ENCODE measurements at regions not wholly inside any gene's neighbourhood (a gene's known extent, or its start where the extent isn't known, plus 50 kb on each side); places are given as distances from the start of the nearest gene placed in this dataset.
"Not testable (repeated sequence)": the region's sequence is repeated elsewhere in the genome, so short reads cannot be mapped to it uniquely, and the experiment has no call there.

DNA sequence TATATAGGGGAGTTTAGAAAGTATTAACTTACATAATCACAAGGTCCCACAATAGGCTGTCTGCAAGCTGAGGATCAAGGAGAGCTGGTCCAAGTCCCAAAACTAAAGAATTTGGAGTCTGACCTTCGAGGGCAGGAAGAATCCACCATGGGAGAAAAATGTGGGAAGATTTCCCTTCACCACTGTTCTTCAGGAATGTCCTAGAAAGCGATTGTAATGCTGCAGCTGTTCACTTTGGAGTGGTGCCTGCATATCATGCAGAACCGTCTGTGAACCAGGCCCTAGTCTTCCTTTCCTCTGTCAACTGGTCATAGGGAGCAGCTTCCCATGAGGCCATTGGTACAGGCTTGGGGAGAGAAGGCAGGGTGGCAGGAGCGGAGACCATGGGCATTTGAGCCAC is 497.9 kb upstream of the ARPP21 start:
- H3K36me3 Mint-ChIP-seq = no peaks in the 10 kb centered on the region
- no peaks in the 10 kb centered on the region for H3K4me1 Mint-ChIP-seq
- no peak overlapping the region for H3K4me3 Mint-ChIP-seq
- H3K9me3 Mint-ChIP-seq = peaks cover 4 to 7% (median 4%) of the 10 kb centered on the region in 3 donors
- no peaks in the 10 kb centered on the region for H3K27me3 Mint-ChIP-seq
- H3K27ac Mint-ChIP-seq = no peak overlapping the region

DNA sequence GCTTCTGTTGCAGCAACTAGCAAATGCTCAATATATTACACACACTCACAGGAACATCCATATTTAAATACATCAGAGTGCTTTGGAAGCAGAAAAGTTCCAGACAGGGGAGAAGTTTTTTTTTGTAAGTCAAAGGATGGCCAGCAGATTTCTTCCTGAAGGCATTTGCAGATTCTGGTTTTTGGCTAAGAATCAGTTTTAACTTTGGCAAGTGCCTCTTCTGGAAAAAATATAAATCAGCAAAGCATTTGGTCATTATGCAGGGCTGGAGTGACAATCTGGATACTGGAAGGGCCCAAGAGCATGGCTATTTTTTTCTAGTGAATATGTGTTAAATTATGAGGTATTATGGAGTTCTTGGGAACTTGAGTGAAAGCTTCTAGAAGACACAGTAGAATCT is 495.3 kb upstream of the ARPP21 start:
- H3K4me1 Mint-ChIP-seq = no peaks in the 10 kb centered on the region
- peaks cover 4 to 13% (median 4%) of the 10 kb centered on the region in 3 donors for H3K9me3 Mint-ChIP-seq
- no peaks in the 10 kb centered on the region for H3K36me3 Mint-ChIP-seq
- H3K27ac Mint-ChIP-seq = no peak overlapping the region
- no peak overlapping the region for H3K4me3 Mint-ChIP-seq
- H3K27me3 Mint-ChIP-seq = no peaks in the 10 kb centered on the region

DNA sequence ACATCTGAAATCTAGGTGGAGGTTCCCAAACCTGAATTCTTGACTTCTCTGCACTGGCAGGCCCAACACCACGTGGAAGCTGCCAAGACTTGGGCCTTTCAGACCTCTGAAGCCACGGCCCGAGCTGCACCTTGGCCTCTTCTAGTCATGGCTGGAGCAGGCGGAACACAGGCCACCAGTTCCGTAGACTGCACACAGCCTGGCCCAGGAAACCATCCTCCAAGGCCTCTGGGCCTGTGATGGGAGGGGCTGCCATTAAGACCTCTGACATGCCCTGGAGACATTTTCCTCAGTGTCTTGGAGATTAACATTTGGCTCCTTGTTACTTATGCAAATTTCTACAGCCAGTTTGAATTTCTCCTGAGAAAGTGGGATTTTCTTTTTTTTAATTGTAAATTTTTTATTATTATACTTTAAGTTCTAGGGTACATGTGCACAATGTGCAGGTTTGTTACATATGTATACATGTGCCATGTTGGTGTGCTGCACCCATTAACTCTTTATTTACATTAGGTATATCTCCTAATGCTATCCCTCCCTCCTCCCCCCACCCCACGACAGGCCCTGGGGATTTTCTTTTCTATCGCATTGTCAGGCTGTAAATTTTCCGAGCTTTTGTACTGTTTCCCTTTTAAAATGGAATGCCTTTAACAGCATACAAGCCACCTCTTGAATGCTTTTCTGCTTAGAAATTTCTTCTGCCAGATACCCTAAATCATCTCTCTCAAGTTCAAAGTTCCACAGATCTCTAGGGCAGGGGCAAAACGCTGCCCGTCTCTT is 492.9 kb upstream of the ARPP21 start:
- not testable (repeated sequence) for H3K9me3 Mint-ChIP-seq, H3K4me3 Mint-ChIP-seq, H3K27ac Mint-ChIP-seq, H3K36me3 Mint-ChIP-seq, H3K27me3 Mint-ChIP-seq, H3K4me1 Mint-ChIP-seq

- H3K4me1 Mint-ChIP-seq = no peaks in the 10 kb centered on the region
- peaks cover 3% of the 10 kb centered on the region for H3K36me3 Mint-ChIP-seq
- H3K4me3 Mint-ChIP-seq = no peak overlapping the region
- H3K27ac Mint-ChIP-seq = no peak overlapping the region
- H3K27me3 Mint-ChIP-seq = no peaks in the 10 kb centered on the region
- H3K9me3 Mint-ChIP-seq = peaks cover 7 to 18% (median 7%) of the 10 kb centered on the region in 3 donors
Measured at GRCh38 chr3:35183927-35184675, 455.2 kb upstream of the ARPP21 start.

DNA sequence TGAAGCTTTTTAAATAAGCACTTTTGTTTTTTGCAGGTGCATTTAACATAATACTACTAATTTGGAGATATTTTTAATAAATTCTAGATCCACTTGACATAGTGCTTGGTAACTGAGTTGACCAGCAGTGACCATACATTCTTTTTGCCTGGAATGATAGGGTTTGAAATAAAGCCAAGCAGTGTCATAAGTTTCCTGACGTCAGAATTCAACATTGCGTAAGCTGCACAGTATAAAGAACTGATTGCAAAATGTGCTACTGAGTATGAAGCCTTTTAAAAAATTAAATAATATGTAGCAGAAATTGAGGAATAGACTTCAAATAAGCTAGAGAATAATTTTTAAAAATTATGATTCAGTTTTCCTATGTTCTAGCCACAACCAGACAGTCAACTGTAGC is 454.6 kb upstream of the ARPP21 start:
- Mint-ChIP-seq H3K27ac (no peak overlapping the region), H3K9me3 (peaks cover 7 to 18% (median 7%) of the 10 kb centered on the region in 3 donors), H3K27me3 (no peaks in the 10 kb centered on the region), H3K4me1 (no peaks in the 10 kb centered on the region), H3K36me3 (peaks cover 3% of the 10 kb centered on the region), H3K4me3 (no peak overlapping the region)

DNA sequence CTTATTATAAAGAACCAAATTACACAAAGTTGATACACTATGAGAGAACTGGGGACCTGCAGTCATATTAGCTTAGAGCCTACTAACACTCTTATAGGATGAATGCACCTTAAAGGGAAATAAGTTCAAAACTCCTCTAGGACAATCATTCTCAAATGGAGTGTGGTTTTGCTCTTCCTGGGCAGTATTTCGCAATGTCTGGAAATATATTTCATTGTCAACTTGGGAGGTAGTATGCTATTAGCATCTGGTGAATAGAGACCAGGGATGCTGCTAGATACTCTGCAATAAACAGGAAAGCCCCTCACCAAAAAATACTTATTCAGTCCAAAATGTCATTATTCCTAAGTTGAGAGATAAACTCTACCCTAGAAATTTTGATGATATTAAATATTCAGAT is 451.4 kb upstream of the ARPP21 start:
- Mint-ChIP-seq H3K27me3 (no peaks in the 10 kb centered on the region), H3K4me3 (no peak overlapping the region), H3K27ac (no peak overlapping the region), H3K9me3 (peaks cover 2 to 7% (median 3%) of the 10 kb centered on the region in 3 donors), H3K4me1 (no peaks in the 10 kb centered on the region), H3K36me3 (no peaks in the 10 kb centered on the region)

GRCh38 chr3:35194666-35195065 is 444.7 kb upstream of the ARPP21 start:
- Mint-ChIP-seq H3K9me3 (peaks cover 2 to 4% (median 3%) of the 10 kb centered on the region in 3 donors), H3K27ac (no peak overlapping the region), H3K27me3 (no peaks in the 10 kb centered on the region)

DNA sequence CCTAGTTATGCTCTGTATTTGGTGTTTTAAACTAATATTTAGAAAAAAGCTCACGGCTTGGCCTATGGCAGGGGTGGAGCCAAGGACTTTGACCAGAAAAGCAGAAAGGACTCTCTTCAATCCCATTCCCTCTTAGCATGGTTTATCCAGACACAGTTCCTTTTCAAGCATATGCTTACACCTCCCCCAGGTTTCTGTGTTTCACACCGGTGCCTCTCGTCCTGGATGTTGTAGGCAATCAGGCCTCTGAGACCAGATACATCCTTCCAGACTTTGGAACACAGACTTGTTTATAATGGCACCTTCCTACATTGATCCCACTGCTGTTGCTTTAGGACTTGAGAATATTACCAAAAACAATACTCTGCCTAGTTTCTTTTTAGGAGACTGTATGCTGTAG is 440.5 kb upstream of the ARPP21 start:
- H3K27me3 Mint-ChIP-seq = no peaks in the 10 kb centered on the region
- peaks cover 3 to 7% (median 7%) of the 10 kb centered on the region in 3 donors for H3K9me3 Mint-ChIP-seq
- H3K4me3 Mint-ChIP-seq = no peak overlapping the region
- H3K27ac Mint-ChIP-seq = no peak overlapping the region
- H3K4me1 Mint-ChIP-seq = no peaks in the 10 kb centered on the region
- no peaks in the 10 kb centered on the region for H3K36me3 Mint-ChIP-seq

More at GRCh38 chr3:35194666-35195065, 444.7 kb upstream of the ARPP21 start:
- no peak overlapping the region for H3K4me3 Mint-ChIP-seq
- no peaks in the 10 kb centered on the region for H3K36me3 Mint-ChIP-seq
- H3K4me1 Mint-ChIP-seq = no peaks in the 10 kb centered on the region

DNA sequence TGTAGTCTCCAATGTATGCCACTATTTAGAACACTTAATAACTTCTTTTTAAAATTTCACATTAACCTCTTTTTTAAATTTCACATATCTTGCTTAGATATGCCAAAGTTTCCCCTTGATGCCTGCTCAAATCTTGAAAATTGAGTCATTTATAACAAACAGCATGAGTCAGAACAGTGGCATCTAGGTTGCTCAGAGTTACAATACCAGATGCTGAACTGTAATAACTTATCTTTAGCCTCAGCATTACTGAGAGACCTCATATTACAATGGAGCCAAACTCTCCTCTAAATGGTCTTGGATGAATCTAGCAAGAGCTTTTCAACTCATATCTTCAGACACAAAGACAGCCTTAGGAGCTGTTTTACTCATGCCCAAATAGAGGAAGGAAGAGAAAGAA is 439.3 kb upstream of the ARPP21 start:
- Mint-ChIP-seq H3K27me3 (no peaks in the 10 kb centered on the region), H3K4me1 (no peaks in the 10 kb centered on the region), H3K9me3 (peaks cover 3 to 8% (median 7%) of the 10 kb centered on the region in 3 donors), H3K4me3 (no peak overlapping the region), H3K36me3 (no peaks in the 10 kb centered on the region), H3K27ac (no peak overlapping the region)

- no peak overlapping the region for H3K4me3 Mint-ChIP-seq
- H3K27me3 Mint-ChIP-seq = no peaks in the 10 kb centered on the region
- no peaks in the 10 kb centered on the region for H3K4me1 Mint-ChIP-seq
- H3K27ac Mint-ChIP-seq = no peak overlapping the region
- no peaks in the 10 kb centered on the region for H3K36me3 Mint-ChIP-seq
- H3K9me3 Mint-ChIP-seq = peaks cover 3 to 11% (median 7%) of the 10 kb centered on the region in 3 donors
Measured at GRCh38 chr3:35201211-35201610, 438.1 kb upstream of the ARPP21 start.

DNA sequence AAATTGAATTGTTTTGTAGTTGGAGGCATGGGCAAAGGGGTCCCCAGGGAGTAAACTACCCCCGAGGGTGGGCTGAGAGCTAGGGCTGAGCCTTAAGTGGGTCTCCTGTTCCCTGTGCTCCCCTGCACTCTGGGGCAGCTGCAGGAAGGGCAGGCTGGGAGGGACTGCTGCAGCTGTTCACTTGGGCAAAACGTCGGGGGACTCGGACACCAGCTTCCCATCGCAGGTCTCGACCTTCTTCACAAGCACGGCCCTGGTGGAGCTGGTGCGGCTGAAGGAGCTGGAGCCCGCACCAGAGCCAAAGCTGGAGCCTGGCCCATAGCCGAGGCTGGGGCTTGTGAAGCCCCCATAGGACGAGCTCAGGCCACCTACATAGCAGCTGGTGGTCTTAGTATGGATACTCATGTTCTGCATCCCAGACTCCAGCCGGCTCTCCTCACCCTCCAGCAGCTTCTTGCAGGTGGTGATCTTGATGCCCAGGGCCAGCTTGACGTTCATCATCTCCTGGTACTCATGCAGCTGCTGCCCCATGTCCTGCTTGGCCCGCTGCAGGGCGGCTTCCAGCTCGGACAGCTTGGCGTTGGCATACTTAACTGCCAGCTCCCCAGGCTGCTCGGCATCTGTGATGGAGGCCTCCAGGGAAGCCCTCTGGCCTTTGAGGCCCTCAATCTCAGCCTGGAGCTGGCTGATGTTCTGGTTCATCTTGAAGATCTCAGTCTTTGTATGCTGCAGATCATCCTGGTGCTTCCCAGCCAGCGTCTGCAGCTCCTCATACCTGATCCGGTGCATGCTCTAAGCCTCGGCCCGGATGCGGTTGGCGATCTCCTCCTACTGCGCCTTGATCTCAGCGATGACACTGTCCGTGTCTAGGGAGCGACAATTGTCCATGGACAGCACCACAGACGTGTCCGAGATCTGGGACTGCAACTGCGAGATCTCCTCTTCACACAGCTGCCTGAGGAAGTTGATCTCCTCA is 423.5 kb upstream of the ARPP21 start:
- Mint-ChIP-seq H3K27ac (no peak overlapping the region), H3K27me3 (no peaks in the 10 kb centered on the region), H3K4me3 (no peak overlapping the region), H3K4me1 (no peaks in the 10 kb centered on the region), H3K36me3 (no peaks in the 10 kb centered on the region), H3K9me3 (peaks cover 0 to 4% (median 1%) of the 10 kb centered on the region in 3 donors)

GRCh38 chr3:35216501-35217266 is 422.6 kb upstream of the ARPP21 start:
- no peak overlapping the region for H3K4me3 Mint-ChIP-seq
- no peaks in the 10 kb centered on the region for H3K36me3 Mint-ChIP-seq
- H3K9me3 Mint-ChIP-seq = peaks cover 0 to 4% (median 1%) of the 10 kb centered on the region in 3 donors
- no peaks in the 10 kb centered on the region for H3K27me3 Mint-ChIP-seq
- H3K27ac Mint-ChIP-seq = no peak overlapping the region
- H3K4me1 Mint-ChIP-seq = no peaks in the 10 kb centered on the region

GRCh38 chr3:35223632-35224394 is 415.5 kb upstream of the ARPP21 start:
- peaks cover 0 to 4% (median 2%) of the 10 kb centered on the region in 3 donors for H3K9me3 Mint-ChIP-seq
- H3K4me3 Mint-ChIP-seq = no peak overlapping the region
- H3K27ac Mint-ChIP-seq = no peak overlapping the region
- no peaks in the 10 kb centered on the region for H3K27me3 Mint-ChIP-seq
- no peaks in the 10 kb centered on the region for H3K4me1 Mint-ChIP-seq
- no peaks in the 10 kb centered on the region for H3K36me3 Mint-ChIP-seq

Data from IgD-negative memory B cell (primary cell).